TTC549 (cell line): ENCODE measurements at regions not wholly inside any gene's neighbourhood (a gene's known extent, or its start where the extent isn't known, plus 50 kb on each side); places are given as distances from the start of the nearest gene placed in this dataset.
"Not testable (repeated sequence)": the region's sequence is repeated elsewhere in the genome, so short reads cannot be mapped to it uniquely, and the experiment has no call there.

Experiments used
- FAIRE-seq: peaks from 2 replicates; lab custom pipeline; 2012; peaks lifted over from hg19 to GRCh38; lab: Jason Lieb, UNC

DNA sequence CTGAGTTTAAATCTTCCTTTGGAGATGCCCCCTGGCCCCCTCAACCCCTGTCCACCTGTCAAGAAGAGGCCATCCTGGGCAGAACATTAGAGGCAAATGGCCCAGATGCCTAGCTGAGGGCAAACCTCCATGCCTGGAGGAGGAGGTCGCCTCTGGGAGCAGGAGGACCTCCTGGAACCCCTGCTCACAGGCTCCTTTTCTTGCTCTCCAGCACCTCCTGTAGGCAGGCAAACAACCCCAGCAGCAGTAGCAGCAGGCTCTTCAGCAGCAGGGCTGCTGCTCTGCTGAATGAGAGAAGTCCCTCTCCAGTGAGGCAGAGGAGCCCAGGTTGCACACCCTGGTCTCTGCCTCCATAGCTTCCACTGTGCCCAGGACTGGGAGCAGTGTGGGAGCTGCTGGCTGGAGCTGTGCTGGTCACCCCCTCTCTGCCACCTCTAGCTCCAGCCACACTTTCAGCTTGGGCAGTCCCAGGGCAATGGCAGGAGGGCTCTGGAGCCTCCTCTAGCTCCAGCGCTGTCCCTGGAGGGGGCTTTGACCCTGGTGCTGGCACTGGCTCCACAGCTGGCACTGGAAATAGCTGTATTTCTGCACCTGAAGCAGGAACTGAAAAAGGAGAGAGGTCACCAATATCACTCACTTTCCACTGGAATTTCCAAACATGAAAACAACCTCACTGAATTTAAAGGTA lies 1494.5 kb upstream of the TPTE start:
- not testable (repeated sequence) for FAIRE-seq

- not testable (repeated sequence) for FAIRE-seq
Observed at GRCh38 chr21:9027417-9027800, 1494.0 kb upstream of the TPTE start.

DNA sequence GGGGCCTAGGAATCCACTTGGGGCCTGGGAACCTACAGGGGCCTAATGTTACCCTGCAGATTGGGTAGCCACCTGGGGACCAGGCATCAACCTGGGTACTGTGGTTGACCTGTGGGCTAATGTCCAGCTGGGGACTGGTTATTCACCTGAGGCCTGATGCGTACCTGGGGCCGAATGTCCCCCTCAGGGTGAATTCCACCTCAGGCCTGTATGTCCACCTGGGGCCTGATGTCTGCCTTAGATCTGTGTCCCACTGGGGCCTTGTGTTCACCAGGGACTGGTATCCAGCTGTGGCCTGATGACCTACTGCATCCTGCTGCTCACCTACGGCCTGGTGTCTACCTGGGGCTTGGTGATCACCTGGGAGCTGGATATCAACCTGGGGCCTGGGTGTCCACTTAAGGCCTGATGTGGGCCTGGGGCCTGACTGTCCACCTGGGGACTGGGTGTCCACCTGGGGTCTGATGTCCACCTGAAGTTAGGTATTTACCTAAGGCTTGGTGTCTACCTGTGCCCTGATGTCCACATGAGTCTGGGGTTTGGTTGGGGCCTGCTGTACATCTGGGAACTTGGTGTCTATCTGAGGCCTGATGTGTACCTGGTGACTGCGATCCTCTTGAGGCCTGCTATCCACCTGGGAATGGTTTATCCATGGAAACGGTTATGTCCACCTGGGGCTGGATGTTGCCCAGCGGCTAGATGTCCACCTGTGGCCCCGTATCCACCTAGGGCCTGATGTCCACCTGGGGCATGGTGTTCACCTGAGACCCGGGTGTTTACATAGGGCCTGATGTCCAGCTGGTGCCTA lies 1492.6 kb upstream of the TPTE start:
- not testable (repeated sequence) for FAIRE-seq

GRCh38 chr21:9030141-9030665 lies 1491.2 kb upstream of the TPTE start:
- FAIRE-seq, result not testable (repeated sequence)

GRCh38 chr21:9031482-9032374 lies 1489.7 kb upstream of the TPTE start:
- FAIRE-seq, result not testable (repeated sequence)

DNA sequence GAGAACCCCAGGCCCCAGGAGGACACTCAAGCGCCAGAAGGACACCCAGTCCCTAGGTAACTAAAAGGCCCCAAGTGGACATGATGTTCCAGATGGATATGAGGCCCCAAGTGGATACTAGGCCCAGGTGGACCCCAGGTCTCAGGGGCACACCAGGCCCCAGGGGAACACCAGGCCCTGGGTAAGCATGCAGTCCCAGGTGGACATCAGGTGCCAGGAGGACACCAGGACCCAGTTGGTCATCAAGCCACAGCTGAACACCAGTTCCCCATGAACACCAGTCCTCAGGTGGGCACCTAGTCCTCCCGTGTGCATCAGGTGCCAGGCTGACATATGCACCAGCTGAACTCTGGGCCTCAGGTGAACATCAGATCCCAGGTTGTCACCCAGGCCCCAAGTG lies 1488.8 kb upstream of the TPTE start:
- not testable (repeated sequence) for FAIRE-seq

GRCh38 chr21:9033295-9033694 lies 1488.1 kb upstream of the TPTE start:
- not testable (repeated sequence) for FAIRE-seq

GRCh38 chr21:9034491-9035200 lies 1486.7 kb upstream of the TPTE start:
- not testable (repeated sequence) for FAIRE-seq

DNA sequence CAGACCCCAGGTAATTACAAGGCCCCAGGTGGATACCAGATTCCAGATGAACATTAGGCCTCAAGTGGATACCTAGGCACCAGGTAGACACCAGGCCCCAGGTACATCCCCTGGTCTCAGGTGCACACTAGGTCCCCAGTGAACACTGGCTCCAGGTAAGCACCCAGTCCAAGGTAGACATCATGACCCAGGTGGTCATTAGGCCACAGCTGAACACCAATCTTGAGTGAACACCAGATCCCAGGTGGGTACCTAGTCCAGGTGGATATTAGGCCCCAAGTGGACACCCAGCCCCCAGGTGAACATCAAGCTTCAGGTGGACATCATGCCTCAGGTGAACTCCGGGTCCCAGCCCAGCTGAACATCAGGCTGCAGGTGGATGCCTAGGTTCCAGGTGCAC lies 1486.2 kb upstream of the TPTE start:
- not testable (repeated sequence) for FAIRE-seq

GRCh38 chr21:9035970-9036369 lies 1485.4 kb upstream of the TPTE start:
- FAIRE-seq, result not testable (repeated sequence)

DNA sequence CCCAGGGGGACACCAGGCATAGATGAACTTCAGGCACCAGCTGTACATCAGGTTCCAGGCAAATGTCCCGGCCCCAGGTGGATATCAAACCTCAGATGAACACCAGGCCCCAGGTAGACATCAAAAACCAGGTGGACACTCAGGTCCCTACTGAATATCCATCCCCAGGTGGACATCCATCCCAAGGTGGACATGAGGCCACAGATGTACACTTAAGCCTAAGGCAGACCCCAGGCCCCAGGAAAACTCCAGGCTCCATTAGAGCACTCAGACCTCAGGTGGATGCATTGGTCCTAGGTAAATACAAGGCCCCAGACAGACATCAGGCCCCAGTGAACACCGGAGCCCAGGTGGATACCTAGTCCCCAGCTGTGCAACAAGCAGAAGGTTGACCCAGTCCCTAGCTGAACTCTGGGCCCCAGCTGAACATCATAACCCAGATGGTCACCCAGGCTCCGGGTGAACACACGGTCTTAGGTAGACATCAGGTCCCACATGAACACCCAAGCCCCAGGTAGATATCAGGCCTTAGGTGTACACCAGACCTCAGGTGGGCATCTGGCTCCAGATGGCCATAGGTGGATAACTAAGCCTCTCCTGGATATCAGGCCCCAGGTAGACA lies 1484.3 kb upstream of the TPTE start:
- not testable (repeated sequence) for FAIRE-seq

DNA sequence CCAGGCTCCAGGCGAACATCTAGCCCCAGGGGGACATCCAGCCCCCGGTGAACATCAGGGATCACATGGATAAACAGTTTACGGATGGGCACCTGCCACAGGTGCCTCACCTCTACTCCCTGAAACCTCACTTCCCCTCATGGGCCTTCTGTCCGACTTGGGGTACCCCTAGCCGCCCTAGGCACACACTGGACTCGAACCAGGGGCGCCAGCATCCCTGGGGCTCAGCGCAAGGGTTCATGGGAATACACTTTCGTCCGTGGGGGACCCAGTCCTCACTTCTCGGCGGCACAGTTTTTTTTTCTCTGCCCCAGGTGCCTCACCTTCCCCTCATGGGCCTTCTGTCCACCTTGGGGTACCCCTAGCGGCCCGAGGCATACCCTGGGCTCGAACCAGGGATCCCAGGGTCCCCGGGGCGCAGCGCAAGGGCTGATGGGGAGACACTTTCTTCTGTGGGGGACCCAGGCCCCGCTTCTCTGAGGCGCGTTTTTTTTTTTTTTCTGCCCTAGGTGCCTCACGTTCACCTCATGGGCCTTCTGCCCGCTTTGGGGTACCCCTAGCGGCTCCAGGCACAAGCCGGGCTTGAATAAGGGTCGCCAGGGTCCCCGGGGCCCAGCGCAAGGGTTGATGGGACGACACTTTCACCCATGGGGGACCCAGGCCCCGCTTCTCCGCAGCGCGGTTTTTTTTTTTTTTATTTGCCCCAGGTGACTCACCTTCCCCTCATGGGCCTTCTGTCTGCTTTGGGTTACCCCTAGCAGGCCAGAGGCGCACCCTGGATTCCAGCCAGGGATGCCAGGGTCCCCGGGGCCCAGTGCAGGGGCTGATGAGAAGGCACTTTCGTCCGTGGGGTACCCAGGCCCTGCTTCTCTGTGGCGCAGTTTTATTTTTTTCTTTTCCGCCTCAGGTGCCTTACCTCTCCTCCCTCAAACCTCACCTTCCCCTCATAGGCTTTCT lies 1483.5 kb upstream of the TPTE start:
- not testable (repeated sequence) for FAIRE-seq

DNA sequence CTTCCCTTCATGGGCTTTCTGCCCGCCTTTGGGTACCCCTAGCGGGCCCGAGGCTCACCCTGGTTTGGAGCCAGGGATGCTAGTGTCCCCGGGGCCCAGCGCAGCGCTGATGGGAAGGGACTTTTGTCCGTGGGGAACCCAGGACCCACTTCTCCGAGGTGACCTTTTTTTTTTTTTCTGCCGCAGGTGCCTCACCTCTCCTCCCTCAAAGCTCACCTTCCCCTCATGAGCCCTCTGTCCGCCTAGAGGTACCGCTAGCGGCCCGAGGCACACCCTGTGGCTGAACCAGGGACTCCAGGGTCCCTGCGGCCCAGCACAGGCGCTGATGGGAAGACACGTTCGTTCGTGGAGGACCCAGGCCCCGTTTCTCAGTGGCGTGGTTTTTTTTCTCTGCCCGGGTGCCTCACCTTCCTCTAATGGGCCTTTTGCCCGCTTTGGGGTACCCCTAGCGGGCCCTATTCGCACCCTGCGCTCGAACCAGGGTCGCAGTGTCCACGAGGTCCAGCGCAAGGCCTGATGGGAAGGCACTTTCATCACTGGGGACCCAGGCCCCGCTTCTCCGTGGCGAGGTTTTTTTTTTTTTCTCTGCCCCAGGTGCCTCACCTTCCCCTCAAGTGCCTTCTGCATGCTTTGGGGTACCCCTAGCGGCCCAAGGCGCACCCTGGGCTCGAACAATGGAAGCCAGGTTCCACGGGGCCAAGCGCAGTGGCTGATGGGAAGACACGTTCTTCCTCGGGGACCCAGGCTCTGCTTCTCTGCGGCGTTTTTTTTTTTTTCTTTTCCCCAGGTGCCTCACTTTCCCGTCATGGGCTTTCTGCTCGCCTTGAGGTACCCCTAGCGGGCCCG lies 1481.6 kb upstream of the TPTE start:
- not testable (repeated sequence) for FAIRE-seq

- not testable (repeated sequence) for FAIRE-seq
Observed at GRCh38 chr21:9040406-9040805, 1481.0 kb upstream of the TPTE start.

- FAIRE-seq, result not testable (repeated sequence)
Observed at GRCh38 chr21:9041175-9041948, 1480.0 kb upstream of the TPTE start.

DNA sequence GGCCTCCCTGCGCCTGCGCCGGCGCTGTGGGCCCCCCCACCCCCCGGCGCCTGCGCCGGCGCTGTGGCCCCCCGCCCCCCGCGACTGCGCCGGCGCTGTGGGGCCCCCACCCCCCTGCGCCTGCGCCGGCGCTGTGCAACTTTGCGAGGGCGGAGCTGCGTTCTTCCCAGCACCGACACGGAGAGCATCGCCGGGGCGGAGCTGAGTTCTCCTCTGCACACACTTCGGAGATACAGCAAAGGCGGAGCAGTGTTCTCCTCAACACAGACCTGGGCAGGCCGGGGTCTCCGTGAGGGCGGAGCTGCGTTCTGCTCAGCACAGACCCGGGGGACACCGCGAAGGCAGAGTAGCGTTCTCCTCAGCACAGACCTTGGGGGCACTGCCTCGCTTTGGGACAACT lies 1478.3 kb upstream of the TPTE start:
- FAIRE-seq, result not testable (repeated sequence)

- FAIRE-seq, result not testable (repeated sequence)
Observed at GRCh38 chr21:9046870-9047269, 1474.5 kb upstream of the TPTE start.

DNA sequence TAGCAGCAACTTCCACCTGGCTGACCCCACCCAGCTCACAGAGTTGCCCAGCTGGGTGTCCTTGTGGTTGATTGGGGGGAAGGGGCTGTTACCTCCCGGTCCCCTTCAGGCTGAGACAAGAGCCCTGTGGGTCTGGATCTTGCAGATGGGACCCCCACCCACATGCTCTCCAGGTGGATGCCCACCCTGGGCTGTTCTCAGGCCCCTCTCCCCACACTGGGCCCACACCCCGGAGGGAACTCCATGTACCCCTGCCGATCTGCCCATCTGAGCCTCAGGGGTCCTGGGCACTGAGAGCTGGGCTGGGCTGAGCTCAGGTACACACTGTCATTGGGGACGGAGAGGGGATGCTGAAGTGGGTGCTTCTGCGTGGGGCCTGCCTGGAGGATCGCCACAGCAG lies 1453.9 kb upstream of the TPTE start:
- FAIRE-seq, result not testable (repeated sequence)
